WTC11 (cell line): ENCODE measurements at regions not wholly inside any gene's neighbourhood (a gene's known extent, or its start where the extent isn't known, plus 50 kb on each side); places are given as distances from the start of the nearest gene placed in this dataset.

ENCODE experiments used
- CREM ChIP-seq: sonication (generic); formaldehyde crosslinking; IDR thresholded peaks from 2 replicates; pipeline ENCODE4 v1.8.1; 2022; ENCODE audit warnings: mild to moderate bottlenecking, missing genetic modification reagents, moderate library complexity
- E2F1 ChIP-seq: sonication (generic); formaldehyde crosslinking; IDR thresholded peaks from 2 replicates; pipeline ENCODE4 v1.8.0; 2022; ENCODE audit warnings: mild to moderate bottlenecking, missing genetic modification reagents
- GABPB1 ChIP-seq: sonication (generic); formaldehyde crosslinking; IDR thresholded peaks from 2 replicates; pipeline ENCODE4 v1.8.1; 2023; ENCODE audit warnings: mild to moderate bottlenecking, missing genetic modification reagents
- NFYB ChIP-seq: sonication (generic); formaldehyde crosslinking; conservative IDR thresholded peaks from 2 replicates; pipeline ENCODE4 v1.8.0; 2022; ENCODE audit warnings: low read depth, missing genetic modification reagents
- NR2C2 ChIP-seq: sonication (generic); formaldehyde crosslinking; IDR thresholded peaks from 2 replicates; pipeline ENCODE4 v1.8.0; 2022; ENCODE audit warnings: mild to moderate bottlenecking, missing genetic modification reagents
- NR3C1 ChIP-seq: sonication (generic); formaldehyde crosslinking; conservative IDR thresholded peaks from 2 replicates; pipeline ENCODE4 v1.8.1; 2023; ENCODE audit warnings: low read depth, mild to moderate bottlenecking, missing genetic modification reagents
- SMAD4 ChIP-seq: sonication (generic); formaldehyde crosslinking; IDR thresholded peaks from 2 replicates; pipeline ENCODE4 v1.8.0; 2022; ENCODE audit warnings: mild to moderate bottlenecking, missing genetic modification reagents
- SOX15 ChIP-seq: fragments of 250-450 bp; sonication (Bioruptor Pico); IDR thresholded peaks from 2 replicates; pipeline ENCODE4 v1.9.0; 2021; ENCODE audit warnings: mild to moderate bottlenecking
- SP1 ChIP-seq: sonication (generic); formaldehyde crosslinking; conservative IDR thresholded peaks from 2 replicates; pipeline ENCODE4 v1.8.1; 2022; ENCODE audit warnings: missing genetic modification reagents
- TP53 ChIP-seq: sonication (generic); formaldehyde crosslinking; IDR thresholded peaks from 2 replicates; pipeline ENCODE4 v1.8.1; 2023; ENCODE audit warnings: mild to moderate bottlenecking, missing genetic modification reagents
- TF ChIP-seq, protein P1 (sequence below): sonication (generic); formaldehyde crosslinking; IDR thresholded peaks from 2 replicates; pipeline ENCODE4 v1.8.1; 2023; ENCODE audit warnings: mild to moderate bottlenecking, missing genetic modification reagents, moderate library complexity
- TF ChIP-seq, protein P2 (sequence below): fragments of 200-600 bp; IDR thresholded peaks from 2 replicates; pipeline ENCODE4 v1.8.0; 2022; ENCODE audit warnings: antibody characterized with exemption
- TF ChIP-seq, protein P3 (sequence below): sonication (generic); formaldehyde crosslinking; IDR thresholded peaks from 2 replicates; pipeline ENCODE4 v1.8.0; 2022; ENCODE audit warnings: mild to moderate bottlenecking, missing genetic modification reagents

DNA sequence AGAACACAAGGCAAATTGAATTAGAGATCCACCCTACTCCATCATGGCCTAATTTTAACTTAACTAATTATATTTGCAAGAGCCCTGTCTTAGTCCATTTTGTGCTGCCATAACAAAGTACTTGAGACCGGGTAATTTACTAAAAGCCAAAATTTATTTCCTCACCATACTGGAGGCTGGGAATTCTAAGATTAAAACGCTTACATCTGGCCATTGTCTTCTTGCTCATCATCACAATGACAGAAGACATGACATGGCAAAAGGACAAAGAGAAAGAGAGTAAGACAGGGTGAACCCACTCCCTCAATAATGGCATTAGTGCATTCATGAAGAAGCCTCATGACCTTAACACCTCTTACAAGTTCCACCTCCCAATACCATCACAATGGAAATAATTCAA is 1068.6 kb downstream of the DNAJB9 start:
- TF ChIP-seq, protein P1, sequence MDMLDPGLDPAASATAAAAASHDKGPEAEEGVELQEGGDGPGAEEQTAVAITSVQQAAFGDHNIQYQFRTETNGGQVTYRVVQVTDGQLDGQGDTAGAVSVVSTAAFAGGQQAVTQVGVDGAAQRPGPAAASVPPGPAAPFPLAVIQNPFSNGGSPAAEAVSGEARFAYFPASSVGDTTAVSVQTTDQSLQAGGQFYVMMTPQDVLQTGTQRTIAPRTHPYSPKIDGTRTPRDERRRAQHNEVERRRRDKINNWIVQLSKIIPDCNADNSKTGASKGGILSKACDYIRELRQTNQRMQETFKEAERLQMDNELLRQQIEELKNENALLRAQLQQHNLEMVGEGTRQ: no peak
- TF ChIP-seq, protein P2, sequence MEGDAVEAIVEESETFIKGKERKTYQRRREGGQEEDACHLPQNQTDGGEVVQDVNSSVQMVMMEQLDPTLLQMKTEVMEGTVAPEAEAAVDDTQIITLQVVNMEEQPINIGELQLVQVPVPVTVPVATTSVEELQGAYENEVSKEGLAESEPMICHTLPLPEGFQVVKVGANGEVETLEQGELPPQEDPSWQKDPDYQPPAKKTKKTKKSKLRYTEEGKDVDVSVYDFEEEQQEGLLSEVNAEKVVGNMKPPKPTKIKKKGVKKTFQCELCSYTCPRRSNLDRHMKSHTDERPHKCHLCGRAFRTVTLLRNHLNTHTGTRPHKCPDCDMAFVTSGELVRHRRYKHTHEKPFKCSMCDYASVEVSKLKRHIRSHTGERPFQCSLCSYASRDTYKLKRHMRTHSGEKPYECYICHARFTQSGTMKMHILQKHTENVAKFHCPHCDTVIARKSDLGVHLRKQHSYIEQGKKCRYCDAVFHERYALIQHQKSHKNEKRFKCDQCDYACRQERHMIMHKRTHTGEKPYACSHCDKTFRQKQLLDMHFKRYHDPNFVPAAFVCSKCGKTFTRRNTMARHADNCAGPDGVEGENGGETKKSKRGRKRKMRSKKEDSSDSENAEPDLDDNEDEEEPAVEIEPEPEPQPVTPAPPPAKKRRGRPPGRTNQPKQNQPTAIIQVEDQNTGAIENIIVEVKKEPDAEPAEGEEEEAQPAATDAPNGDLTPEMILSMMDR: no peak
- no peak for TF ChIP-seq SMAD4 (CRISPR knock-in tag)
- no peak for TF ChIP-seq SP1 (CRISPR knock-in tag)
- no peak for TF ChIP-seq NR2C2 (CRISPR knock-in tag)
- TF ChIP-seq, protein P3, sequence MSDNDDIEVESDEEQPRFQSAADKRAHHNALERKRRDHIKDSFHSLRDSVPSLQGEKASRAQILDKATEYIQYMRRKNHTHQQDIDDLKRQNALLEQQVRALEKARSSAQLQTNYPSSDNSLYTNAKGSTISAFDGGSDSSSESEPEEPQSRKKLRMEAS (CRISPR knock-in tag): no peak
- no peak for TF ChIP-seq CREM (CRISPR knock-in tag)
- TF ChIP-seq NR3C1: no peak
- no peak for TF ChIP-seq NFYB (CRISPR knock-in tag)
- no peak for TF ChIP-seq SOX15 (CRISPR knock-in tag)
- no peak for TF ChIP-seq GABPB1 (CRISPR knock-in tag)
- TF ChIP-seq E2F1: no peak
- TF ChIP-seq TP53 (CRISPR knock-in tag): no peak
